ENCODE measurements at regions not wholly inside any gene's neighbourhood (a gene's known extent, or its start where the extent isn't known, plus 50 kb on each side); places are given as distances from the start of the nearest gene placed in this dataset.

GRCh38 chr11:130718120-130718519, 198.2 kb downstream of the SNX19 start:
- no peak for DNase-seq

GRCh38 chr11:130719220-130719915, 196.9 kb downstream of the SNX19 start:
- no peak for DNase-seq

- no peak for DNase-seq
These were observed 195.9 kb downstream of the SNX19 start for GRCh38 chr11:130720232-130721022.

DNA sequence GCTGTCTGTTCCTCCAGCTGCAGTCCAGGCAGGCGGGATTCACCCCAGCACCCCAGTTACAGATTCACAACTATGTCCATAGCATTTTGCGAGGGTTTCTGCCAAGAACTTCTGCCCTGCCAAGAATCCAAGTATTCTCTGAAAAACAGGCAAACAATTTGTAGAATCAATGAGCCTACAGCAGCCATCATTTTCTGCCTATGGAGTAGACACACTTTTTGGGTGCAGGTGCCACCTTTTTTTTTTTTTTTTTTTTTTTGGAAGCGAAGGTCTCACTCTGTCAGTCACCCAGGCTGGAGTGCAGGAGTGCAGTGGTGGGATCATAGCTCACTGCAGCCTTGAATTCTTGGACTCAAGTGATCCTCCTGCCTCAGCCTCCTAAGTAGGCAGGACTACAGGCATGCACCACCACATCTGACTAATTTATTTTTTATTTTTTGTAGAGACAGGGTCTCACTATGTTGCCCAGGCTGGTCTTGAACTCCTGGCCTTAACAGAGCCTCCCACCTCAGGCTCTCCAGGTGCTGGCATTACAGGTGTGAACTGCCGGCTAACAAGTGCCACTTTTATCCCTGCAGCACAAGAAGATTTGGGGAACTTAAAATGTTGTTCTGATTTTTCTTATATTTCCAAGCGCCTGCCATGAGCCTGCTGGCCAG, 195.1 kb downstream of the SNX19 start:
- DNase-seq = no peak

GRCh38 chr11:130721736-130722135, 194.5 kb downstream of the SNX19 start:
- DNase-seq = no peak

GRCh38 chr11:130722401-130722800, 193.9 kb downstream of the SNX19 start:
- no peak for DNase-seq

DNA sequence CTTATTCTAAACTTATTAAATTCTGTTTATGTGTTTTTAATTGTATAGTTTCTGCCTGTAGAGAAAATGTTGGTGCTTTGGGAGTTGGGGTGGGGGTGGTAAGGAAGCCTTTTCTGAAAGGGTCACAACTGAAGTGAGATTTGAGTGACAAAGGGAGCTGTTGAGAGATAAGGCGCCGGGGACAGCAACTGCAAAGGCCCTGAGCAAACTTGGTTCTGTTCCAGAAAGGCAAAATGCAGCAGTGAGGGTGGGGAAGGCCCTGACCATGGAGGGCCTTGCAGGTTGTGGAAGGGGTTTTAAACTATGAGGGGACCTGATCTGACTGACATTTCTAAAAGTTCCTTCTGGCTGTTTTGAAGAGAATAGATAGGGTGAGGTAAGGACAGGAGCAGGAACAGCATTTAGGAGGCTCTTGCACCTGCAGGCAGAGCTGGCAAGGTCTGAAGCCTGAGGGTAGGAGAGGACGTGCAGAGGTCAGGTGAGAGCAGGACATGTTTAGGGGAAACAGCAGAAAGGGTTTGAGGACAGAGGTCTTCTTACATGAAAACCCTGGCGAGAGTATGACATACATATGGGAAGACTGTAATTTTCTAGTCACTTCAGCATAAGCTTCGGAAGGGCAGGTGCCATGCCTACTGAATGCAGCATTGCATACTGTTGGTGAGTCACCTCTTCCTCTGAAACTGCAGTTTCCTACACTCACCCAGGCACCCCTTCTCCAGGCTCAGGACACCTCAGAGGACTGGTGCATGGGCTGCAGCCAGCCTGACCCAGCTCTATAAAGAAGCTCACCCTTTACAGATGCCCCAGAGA, 190.7 kb downstream of the SNX19 start:
- no peak for DNase-seq

DNA sequence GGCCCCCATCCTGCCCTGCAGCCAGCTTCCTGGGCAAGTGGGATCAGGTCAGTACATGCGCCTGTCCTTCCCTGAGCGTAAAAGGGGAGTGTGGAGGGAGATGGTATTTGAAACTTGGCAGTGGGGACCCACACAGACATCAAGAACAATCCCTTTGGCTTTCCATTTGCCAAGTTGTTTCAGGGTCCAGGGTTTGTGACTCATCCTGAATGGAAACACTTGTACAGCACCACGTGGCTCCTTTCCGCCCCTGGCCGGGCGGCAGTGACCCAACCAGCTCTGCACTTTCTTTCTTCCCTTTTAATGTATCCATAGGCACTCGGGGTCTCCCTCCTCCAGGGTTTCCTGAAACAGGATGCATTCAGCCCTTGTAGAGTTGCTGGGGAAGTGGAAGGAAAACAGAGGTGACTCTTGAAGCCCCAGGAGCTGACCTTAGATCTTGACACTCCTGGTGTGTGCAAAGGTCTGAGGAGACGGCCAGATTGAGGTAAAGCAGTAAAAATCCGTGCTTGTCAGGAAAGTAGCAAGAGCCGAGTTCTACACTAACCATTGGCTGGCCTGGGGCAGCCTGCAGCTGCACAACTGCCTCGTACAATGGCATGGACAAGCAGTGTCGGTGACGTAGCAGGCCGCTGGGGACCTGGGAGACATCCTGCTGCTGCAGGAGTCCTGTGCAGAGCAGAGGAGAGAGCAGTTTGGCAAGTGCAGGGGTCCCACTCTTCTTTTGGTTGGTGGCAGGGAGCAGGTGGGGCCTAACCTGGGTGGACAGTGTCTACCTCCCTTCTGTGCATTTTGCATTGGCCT, 189.8 kb downstream of the SNX19 start:
- DNase-seq = no peak

DNA sequence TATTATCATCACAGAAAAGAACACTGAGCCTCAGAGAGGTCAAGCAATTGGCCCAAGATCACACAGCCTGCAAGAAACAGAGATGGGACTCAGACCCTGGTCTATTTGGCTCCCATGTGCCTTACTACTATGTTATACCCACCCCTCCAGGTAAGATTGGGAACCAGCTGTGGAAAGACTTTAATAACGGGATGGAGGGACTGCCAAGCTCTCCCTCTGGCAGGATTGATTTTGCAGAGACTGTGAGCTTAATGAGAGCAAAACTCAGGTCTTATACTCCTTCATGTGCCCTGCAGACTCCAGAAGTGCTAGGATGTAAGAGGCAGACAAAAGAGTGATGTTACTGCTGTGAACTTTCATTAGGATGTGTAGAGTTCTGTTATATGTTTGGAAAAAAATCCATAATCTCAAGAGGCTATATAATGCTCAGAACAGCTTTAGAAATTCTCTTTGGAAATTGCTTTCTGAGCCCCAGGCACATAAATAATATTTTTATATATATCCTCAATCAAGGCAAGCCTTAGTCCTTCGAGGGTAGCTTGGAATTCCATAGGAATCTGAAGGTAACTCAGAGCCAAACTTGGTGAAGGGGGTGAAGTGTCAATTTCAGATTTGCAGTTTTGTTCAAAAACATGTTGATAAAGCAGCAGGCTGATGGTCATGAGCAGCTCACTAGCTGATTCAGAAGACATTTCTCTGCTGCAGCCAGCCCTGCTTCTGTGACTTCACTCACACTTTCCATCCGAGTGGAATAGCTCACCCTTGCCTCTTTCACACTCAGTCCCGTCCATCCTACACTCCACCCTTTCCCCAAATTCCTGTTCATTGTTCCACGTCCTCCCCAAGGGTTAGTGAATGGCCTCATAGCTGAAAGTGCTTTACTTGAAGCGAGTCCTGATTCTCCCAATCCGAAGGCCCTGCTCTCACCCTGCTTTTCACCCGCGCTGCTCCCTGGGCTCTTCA, 188.8 kb downstream of the SNX19 start:
- no peak for DNase-seq

DNA sequence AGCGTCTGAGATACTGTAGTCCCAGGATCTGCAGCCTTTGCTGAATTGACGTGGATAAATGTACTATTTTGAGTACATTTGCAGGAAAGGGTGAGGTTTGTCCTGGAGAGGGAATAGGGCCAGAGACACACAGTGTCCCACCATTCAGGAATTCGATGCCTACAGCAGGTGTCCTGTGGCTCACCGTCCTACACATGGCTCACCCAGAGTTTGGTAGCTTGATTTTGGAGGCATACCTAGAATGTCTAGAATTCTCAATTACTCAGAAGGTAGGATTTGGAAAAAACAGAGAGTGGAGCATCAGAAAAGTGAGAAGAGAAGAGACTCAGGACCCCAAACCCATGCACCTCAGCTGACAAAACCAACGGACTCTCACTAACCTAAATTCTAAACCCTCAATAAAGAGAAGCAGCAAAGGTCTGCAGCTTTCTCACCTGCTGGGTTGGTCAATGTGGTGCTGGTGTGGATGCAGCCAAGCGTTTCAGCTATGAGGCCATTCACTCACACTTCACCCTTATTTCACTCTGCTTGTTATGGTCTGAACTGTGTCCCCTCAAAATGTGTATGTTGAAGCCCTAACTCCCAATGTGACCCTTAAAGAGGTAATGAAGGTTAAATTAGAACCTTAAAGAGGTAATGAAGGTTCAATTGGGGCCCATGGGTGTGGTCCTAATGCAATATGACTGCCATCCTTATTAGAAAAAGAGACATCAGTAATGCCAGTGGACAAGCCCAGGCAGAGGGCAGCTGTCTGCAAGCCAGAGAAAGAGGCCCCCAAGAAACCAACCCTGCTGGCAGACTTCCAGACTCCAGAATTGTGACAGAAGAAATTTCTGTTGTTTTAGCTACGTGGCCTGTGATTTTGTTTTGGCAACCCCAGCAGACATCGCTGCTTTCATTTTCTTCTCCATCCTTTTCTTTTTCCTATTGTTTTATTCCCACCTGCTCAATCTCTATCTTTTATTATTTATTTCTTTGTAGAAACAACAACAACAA, 187.8 kb downstream of the SNX19 start:
- DNase-seq = no peak

- DNase-seq = no peak
These were observed 187.1 kb downstream of the SNX19 start for GRCh38 chr11:130729193-130729592.

- DNase-seq = no peak
These were observed 186.5 kb downstream of the SNX19 start for GRCh38 chr11:130729678-130730300.

- no peak for DNase-seq
These were observed 184.9 kb downstream of the SNX19 start for GRCh38 chr11:130731401-130731800.

DNA sequence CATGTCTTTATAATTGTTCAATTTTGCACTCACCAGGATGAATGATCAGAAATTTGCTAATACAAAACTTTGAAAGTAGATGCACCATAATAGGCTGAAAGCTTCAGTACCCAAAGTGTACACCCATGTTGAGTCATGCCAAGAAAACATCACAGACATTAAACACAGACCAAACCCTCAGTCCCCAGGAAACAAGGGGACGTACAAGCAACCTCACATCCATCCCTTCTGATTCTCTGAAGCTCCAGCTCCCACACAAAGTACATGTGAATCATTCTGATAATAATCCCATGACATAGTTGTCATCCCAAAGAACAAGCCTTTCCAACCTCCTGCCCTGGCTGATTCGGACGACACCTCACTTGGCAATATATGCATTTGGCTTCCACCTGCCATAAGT, 183.8 kb downstream of the SNX19 start:
- no peak for DNase-seq

DNA sequence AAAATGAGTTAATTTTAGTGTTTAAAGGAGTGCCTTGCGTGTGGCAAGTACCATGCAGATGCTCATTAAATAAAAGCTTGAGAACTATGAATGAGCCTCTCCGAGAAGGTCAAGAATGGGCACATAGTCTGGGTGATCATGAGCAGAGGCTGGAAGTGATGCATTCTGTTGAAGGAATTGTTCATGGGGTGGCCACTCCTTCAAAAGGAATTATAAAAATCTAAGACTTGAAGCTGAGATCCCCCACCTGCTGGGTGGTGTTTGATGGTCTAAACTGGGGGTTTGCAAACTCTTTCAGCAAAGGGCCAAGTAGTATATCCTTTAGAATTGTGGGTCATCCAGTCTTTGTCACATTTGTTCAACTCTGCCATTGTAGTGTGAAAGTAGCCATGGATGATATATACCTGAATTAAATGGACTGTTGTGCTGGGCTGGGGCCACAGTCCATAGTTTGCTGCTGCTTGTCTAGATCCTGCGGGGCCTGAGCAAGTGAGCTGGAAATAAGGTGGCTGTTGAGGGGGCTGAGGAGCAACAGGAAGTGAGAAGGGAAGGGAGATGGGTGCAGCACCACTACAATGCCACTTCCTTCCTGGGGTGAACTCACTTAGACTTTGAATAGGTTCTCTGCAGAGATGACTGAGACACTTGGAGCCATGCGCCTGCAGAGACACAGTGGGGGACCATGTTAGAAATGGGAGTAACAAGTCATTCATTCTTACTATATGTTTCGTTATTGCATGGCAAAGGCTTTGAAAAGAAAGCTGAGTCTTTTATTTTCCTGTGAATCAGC, 179.0 kb downstream of the SNX19 start:
- DNase-seq = no peak

GRCh38 chr11:130737866-130738431, 178.3 kb downstream of the SNX19 start:
- DNase-seq = no peak

GRCh38 chr11:130738611-130739010, 177.7 kb downstream of the SNX19 start:
- DNase-seq = no peak

DNA sequence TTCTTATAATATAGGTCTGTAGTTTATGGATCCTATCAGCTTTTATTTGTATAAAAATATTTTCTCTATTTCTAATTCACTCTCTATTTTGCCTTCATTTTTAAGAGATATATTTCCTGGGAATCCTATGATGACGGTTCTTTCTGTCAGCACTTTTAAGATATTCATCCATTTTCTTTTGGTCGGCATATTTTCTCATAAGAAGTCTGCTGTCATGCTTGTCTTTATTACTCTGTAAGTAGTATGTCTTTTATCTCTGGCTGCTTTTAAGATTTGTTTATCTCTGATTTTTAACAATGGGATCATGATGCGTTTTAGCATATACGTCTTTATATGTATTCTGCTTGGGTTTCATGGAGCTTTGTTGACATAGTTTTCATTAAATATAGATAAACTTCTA, 175.5 kb downstream of the SNX19 start:
- no peak for DNase-seq
